ENCODE measurements at regions not wholly inside any gene's neighbourhood (a gene's known extent, or its start where the extent isn't known, plus 50 kb on each side); places are given as distances from the start of the nearest gene placed in this dataset.

GRCh38 chr10:64745565-64745964, 1224.4 kb downstream of the REEP3 start:
- TF ChIP-seq CTCF (IDR thresholded peaks at IDR 0.05; ENCODE audit: insufficient read depth in 1 of 2, low read depth in 1 of 2, low read length in 1 of 2, severe bottlenecking in 1 of 2, unreplicated experiment in 1 of 2): no peak
- Mint-ChIP-seq H3K9me3 (ENCODE audit: unreplicated experiment) (peaks cover 23% of the 10 kb centered on the region), H3K27ac (ENCODE audit: unreplicated experiment) (no peak overlapping the region), H3K36me3 (ENCODE audit: insufficient read depth, unreplicated experiment) (no peaks in the 10 kb centered on the region), H3K4me1 (ENCODE audit: low read depth, unreplicated experiment) (peaks cover 6% of the 10 kb centered on the region), H3K4me3 (ENCODE audit: unreplicated experiment) (no peak overlapping the region), H3K27me3 (ENCODE audit: insufficient read depth, unreplicated experiment) (no peaks in the 10 kb centered on the region)
- intact Hi-C loops (cut with micrococcal nuclease; ENCODE audit: unreplicated experiment): no loop called here
- Histone ChIP-seq H3K27me3 (replicated peaks; ENCODE audit: control insufficient read depth, insufficient read depth, low read length) (no peaks in the 10 kb centered on the region), H3K9me3 (0 out of 2 replicates have a peak, but pooled peaks cover 5% of the 10 kb centered on the region), H3K4me1 (no peaks in the 10 kb centered on the region), H3K36me3 (ENCODE audit: control insufficient read depth, insufficient read depth, low read length) (no peaks in the 10 kb centered on the region), H3K4me3 (ENCODE audit: low read depth, low read length) (no peak overlapping the region)
- POLR2A ChIA-PET: no interaction called here
- CTCF ChIA-PET: no interaction called here
- BruUV-seq (replicated peaks): no TSS peak
- no peak for DNase-seq

- peaks cover 12% of the 10 kb centered on the region for H3K9me3 Mint-ChIP-seq (ENCODE audit: unreplicated experiment)
- H3K4me1 Mint-ChIP-seq (ENCODE audit: low read depth, unreplicated experiment): peaks cover 5% of the 10 kb centered on the region
- no peaks in the 10 kb centered on the region for H3K36me3 ChIP-seq (ENCODE audit: control insufficient read depth, insufficient read depth, low read length)
- H3K27me3 Mint-ChIP-seq (ENCODE audit: insufficient read depth, unreplicated experiment): no peaks in the 10 kb centered on the region
- ChIA-PET CTCF (interaction anchor here (0.6 kb wide), 1 partner anchor 945 kb away, joined by 4 read pairs; no protein-coding TSS in a partner anchor), POLR2A (no interaction called here)
- H3K9me3 ChIP-seq: no peaks in the 10 kb centered on the region; the same call in 1 of the 2 replicates
- H3K4me3 Mint-ChIP-seq (ENCODE audit: unreplicated experiment): no peak overlapping the region
- no peak for DNase-seq
- no peak overlapping the region for H3K27ac Mint-ChIP-seq (ENCODE audit: unreplicated experiment)
- no peak overlapping the region for H3K4me3 ChIP-seq (ENCODE audit: low read depth, low read length)
- H3K27me3 ChIP-seq (replicated peaks; ENCODE audit: control insufficient read depth, insufficient read depth, low read length): no peaks in the 10 kb centered on the region
- no TSS peak for BruUV-seq (replicated peaks)
- TF ChIP-seq CTCF (IDR thresholded peaks at IDR 0.05; ENCODE audit: insufficient read depth in 1 of 2, low read depth in 1 of 2, low read length in 1 of 2, severe bottlenecking in 1 of 2, unreplicated experiment in 1 of 2): no peak
- intact Hi-C loops (cut with micrococcal nuclease; ENCODE audit: unreplicated experiment): no loop called here
- H3K4me1 ChIP-seq: no peaks in the 10 kb centered on the region
- no peaks in the 10 kb centered on the region for H3K36me3 Mint-ChIP-seq (ENCODE audit: insufficient read depth, unreplicated experiment)
Observed at GRCh38 chr10:64750672-64751071, 1229.5 kb downstream of the REEP3 start.

DNA sequence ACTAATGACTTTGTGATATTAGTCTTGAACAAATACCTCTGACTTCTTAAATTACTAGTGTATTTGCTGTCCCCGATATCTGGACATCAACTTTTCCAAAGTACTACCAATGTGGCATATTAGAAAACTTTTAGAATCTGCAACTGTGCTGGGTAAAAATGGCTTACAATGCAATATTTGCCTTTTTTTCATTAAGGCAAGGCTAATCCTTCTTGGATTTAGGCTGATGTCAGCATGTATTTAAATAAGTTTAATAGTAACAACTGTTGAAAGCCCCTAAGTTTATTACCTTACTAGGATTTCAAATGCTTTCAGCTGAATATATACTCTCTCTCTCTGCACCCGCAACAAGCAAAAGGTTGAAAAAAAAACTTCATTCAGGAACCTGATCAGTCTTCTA, 1232.3 kb downstream of the REEP3 start:
- H3K4me1 Mint-ChIP-seq (ENCODE audit: low read depth, unreplicated experiment): peaks cover 5% of the 10 kb centered on the region
- peaks cover 12% of the 10 kb centered on the region for H3K9me3 Mint-ChIP-seq (ENCODE audit: unreplicated experiment)
- no peak for DNase-seq

More for the DNA sequence above, 1232.3 kb downstream of the REEP3 start:
- Histone ChIP-seq H3K4me3 (ENCODE audit: low read depth, low read length) (no peak overlapping the region), H3K27me3 (replicated peaks; ENCODE audit: control insufficient read depth, insufficient read depth, low read length) (no peaks in the 10 kb centered on the region), H3K9me3 (no peaks in the 10 kb centered on the region; the same call in 1 of the 2 replicates), H3K4me1 (no peaks in the 10 kb centered on the region), H3K36me3 (ENCODE audit: control insufficient read depth, insufficient read depth, low read length) (no peaks in the 10 kb centered on the region)
- CTCF ChIA-PET: no interaction called here
- intact Hi-C loops (cut with micrococcal nuclease; ENCODE audit: unreplicated experiment): no loop called here
- Mint-ChIP-seq H3K27me3 (ENCODE audit: insufficient read depth, unreplicated experiment) (no peaks in the 10 kb centered on the region), H3K36me3 (ENCODE audit: insufficient read depth, unreplicated experiment) (no peaks in the 10 kb centered on the region), H3K4me3 (ENCODE audit: unreplicated experiment) (no peak overlapping the region), H3K27ac (ENCODE audit: unreplicated experiment) (no peak overlapping the region)
- POLR2A ChIA-PET: no interaction called here
- BruUV-seq (replicated peaks): no TSS peak
- no peak for TF ChIP-seq CTCF (IDR thresholded peaks at IDR 0.05; ENCODE audit: insufficient read depth in 1 of 2, low read depth in 1 of 2, low read length in 1 of 2, severe bottlenecking in 1 of 2, unreplicated experiment in 1 of 2)

All from Caco-2 (cell line).